B cell (primary cell): ENCODE measurements at regions not wholly inside any gene's neighbourhood (a gene's known extent, or its start where the extent isn't known, plus 50 kb on each side); places are given as distances from the start of the nearest gene placed in this dataset.

Source experiments
- ATAC-seq: fragments of 200-7000 bp; cut with Tn5 transposase; one replicate; pipeline ENCODE4 v1.10.0; 2021; ENCODE audit warnings: low read depth, mild to moderate bottlenecking, moderate number of reproducible peaks, moderate library complexity
- CTCF ChIA-PET: fragments of 350-600 bp; sonication (Branson Sonifier 250); formaldehyde crosslinking; loops from one replicate; lab custom pipeline; 2021; ENCODE audit warnings: antibody characterized with exemption, inconsistent platforms; lab: Charles Lee
- POLR2A ChIA-PET: fragments of 350-600 bp; sonication (Branson Sonifier 250); formaldehyde crosslinking; loops from one replicate; lab custom pipeline; 2021; ENCODE audit warnings: antibody characterized with exemption; lab: Charles Lee
- DNase-seq: peaks from one replicate; pipeline ENCODE4 v3.0.0; 2013
- H2AFZ ChIP-seq: 2 replicates; pipeline ENCODE4 v1.6.1; 2012; ENCODE audit warnings: mild to moderate bottlenecking, low read depth, low read length; ENCODE audit not compliant: insufficient read depth, poor library complexity, severe bottlenecking
- H3K27ac ChIP-seq, 2 donors: 1 replicate in 1 of 2; 2 replicates in 1 of 2; pipeline ENCODE4 v1.5.1; 2012 to 2013; ENCODE audit warnings: low read length in 2 of 2, mild to moderate bottlenecking in 2 of 2, moderate library complexity in 1 of 2
- H3K27me3 ChIP-seq, 4 experiments: fragments of 200-600 bp in 1 of 4; sonication (generic) in 1 of 4; replicated peaks in 1 of 4; 1 replicate in 2 of 4; 2 replicates in 2 of 4; pipeline versions ENCODE4 v1.6.1 to v1.7.0; 2013 to 2016; ENCODE audit warnings: low read length in 3 of 4, mild to moderate bottlenecking in 2 of 4, mixed read lengths in 1 of 4, moderate library complexity in 1 of 4; ENCODE audit not compliant: insufficient read depth in 4 of 4, control insufficient read depth in 3 of 4; ENCODE audit errors: control extremely low read depth in 1 of 4
- H3K36me3 ChIP-seq, 2 experiments: replicated peaks in 1 of 2; 1 replicate in 1 of 2; 2 replicates in 1 of 2; pipeline versions ENCODE4 v1.6.1 to v1.7.1; 2013; ENCODE audit warnings: low read length in 1 of 2; ENCODE audit not compliant: insufficient read depth in 2 of 2, control insufficient read depth in 1 of 2; ENCODE audit errors: control extremely low read depth in 1 of 2, extremely low read depth in 1 of 2
- H3K4me1 ChIP-seq, 2 donors: fragments of 200-600 bp in 1 of 2; sonication (generic) in 1 of 2; 1 replicate in 1 of 2; 2 replicates in 1 of 2; pipeline versions ENCODE4 v1.5.1 to v1.6.1; 2013 to 2017; ENCODE audit warnings: low read length in 2 of 2; ENCODE audit not compliant: control insufficient read depth in 2 of 2, insufficient read depth in 2 of 2
- H3K4me2 ChIP-seq: replicated peaks from 2 replicates; pipeline ENCODE3; 2012; ENCODE audit warnings: mild to moderate bottlenecking, low read depth, low read length; ENCODE audit not compliant: poor library complexity, severe bottlenecking
- H3K4me3 ChIP-seq, 5 experiments: fragments of 200-600 bp in 1 of 5; sonication (generic) in 1 of 5; 1 replicate in 3 of 5; 2 replicates in 2 of 5; pipeline versions ENCODE4 v1.5.1 to v1.7.0; 2011 to 2016; ENCODE audit warnings: low read length in 4 of 5, mild to moderate bottlenecking in 4 of 5, low read depth in 2 of 5, control low read depth in 1 of 5, moderate library complexity in 1 of 5; ENCODE audit not compliant: insufficient read depth in 1 of 5; ENCODE audit errors: control extremely low read depth in 1 of 5, extremely low read depth in 1 of 5
- H3K79me2 ChIP-seq: fragments of 200-600 bp; sonication (generic); one replicate; pipeline ENCODE4 v1.6.0; 2016; ENCODE audit warnings: low read length; ENCODE audit not compliant: control insufficient read depth, insufficient read depth
- H3K9ac ChIP-seq: fragments of 200-600 bp; sonication (generic); 2 replicates; pipeline ENCODE4 v1.6.1; 2017; ENCODE audit warnings: mild to moderate bottlenecking, low read length, moderate library complexity
- H3K9me3 ChIP-seq, 3 donors: one replicate each; pipeline versions ENCODE4 v1.6.1 to v1.7.1; 2013; ENCODE audit warnings: low read length in 2 of 3; ENCODE audit not compliant: control insufficient read depth in 2 of 3, insufficient read depth in 1 of 3; ENCODE audit errors: control extremely low read depth in 1 of 3
- H4K20me1 ChIP-seq: 2 replicates; pipeline ENCODE4 v1.6.0; 2012; ENCODE audit warnings: mild to moderate bottlenecking, low read length; ENCODE audit not compliant: insufficient read depth, control insufficient read depth, poor library complexity, severe bottlenecking
- H3K27ac Mint-ChIP-seq: one replicate; pipeline ENCODE4 v1.8.0; 2021; ENCODE audit warnings: mixed read lengths
- H3K27me3 Mint-ChIP-seq: one replicate; pipeline ENCODE4 v1.8.0; 2021; ENCODE audit warnings: mixed read lengths
- H3K4me1 Mint-ChIP-seq: one replicate; pipeline ENCODE4 v1.8.0; 2021; ENCODE audit warnings: mixed read lengths
- H3K4me3 Mint-ChIP-seq: one replicate; pipeline ENCODE4 v1.8.0; 2021; ENCODE audit warnings: mixed read lengths
- H3K9me3 Mint-ChIP-seq: one replicate; pipeline ENCODE4 v1.8.0; 2022; ENCODE audit warnings: mixed read lengths; ENCODE audit not compliant: insufficient read depth
- EZH2 ChIP-seq: IDR thresholded peaks from 2 replicates; pipeline ENCODE4 v1.6.1; 2012; ENCODE audit warnings: borderline replicate concordance, low read depth, mild to moderate bottlenecking, moderate library complexity, low read length; ENCODE audit not compliant: insufficient read depth, poor library complexity, severe bottlenecking
- WGBS: methylation state at CpG from one replicate; pipeline ENCODE4 v1.1.5; 2013; ENCODE audit warnings: missing lambda C conversion rate; ENCODE audit not compliant: insufficient coverage; 5-methylcytosine and 5-hydroxymethylcytosine counted together
- intact Hi-C: fragments of 100-400 bp; cut with micrococcal nuclease; formaldehyde crosslinking; loops from one replicate; pipeline ENCODE4 v1.10.0; 2022
- TF ChIP-seq, protein P1 (sequence below): fragments of 200-600 bp; IDR thresholded peaks from one replicate; pipeline ENCODE4 v1.8.0; 2022; ENCODE audit warnings: antibody characterized with exemption, mild to moderate bottlenecking

DNA sequence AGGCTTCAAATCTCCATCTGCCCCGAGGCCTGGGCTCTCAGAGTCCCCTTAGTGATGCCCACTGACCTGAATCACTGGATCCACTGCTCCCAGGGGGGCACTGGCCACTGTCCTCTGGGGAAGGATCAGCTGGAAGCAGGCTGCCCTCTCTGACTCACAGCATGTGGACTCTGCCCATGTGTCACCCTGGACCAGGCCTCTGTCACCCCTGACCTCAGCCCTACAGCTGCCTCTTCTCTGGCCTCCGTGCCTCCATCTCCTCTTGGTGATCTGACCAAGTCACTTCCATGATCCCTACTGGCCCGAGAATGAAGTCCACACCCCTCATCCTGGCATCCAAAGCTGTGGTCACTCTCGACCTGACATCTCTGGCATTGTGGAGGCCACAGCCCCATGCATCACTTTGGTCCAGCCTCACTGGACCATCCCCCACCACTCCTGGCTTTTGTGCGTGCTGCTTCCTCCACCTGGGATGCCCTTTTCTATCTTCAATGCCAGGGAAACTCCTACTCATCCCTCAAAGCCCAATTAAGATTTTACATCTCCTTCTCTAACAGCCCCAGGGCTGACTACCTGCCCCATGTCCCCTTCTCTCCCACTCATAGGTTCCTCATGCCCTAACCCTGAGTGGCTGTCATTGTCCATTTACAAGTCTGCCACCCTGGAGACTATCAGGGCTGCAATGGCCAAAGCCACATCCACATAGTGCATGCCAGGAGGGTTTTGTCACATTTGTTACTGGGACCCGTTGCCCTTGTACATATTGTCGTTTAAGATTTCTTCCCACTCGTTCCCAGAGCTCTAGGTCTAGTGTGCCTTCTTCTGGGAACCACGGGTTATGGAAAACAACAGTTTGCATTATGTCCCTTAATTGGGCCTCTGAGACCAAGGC lies 685.0 kb downstream of the MATN1 start:
- no peak overlapping the region for H2AFZ ChIP-seq
- H3K27ac ChIP-seq = no peak overlapping the region
- intact Hi-C loops = no loop called here
- Mint-ChIP-seq H3K4me1 (no peaks in the 10 kb centered on the region), H3K27me3 (peaks cover 4% of the 10 kb centered on the region), H3K27ac (no peak overlapping the region), H3K4me3 (no peak overlapping the region), H3K9me3 (no peaks in the 10 kb centered on the region)
- no peaks in the 10 kb centered on the region for H3K79me2 ChIP-seq
- ChIA-PET POLR2A (no interaction called here), CTCF (no interaction called here)
- H3K9ac ChIP-seq = no peak overlapping the region
- no peaks in the 10 kb centered on the region for H3K36me3 ChIP-seq
- DNase-seq = no peak
- H3K27me3 ChIP-seq = no peaks in the 10 kb centered on the region
- no peak overlapping the region for H3K4me2 ChIP-seq
- 78% methylated on average over 8 of the region's 9 CpGs for WGBS
- peaks cover 0 to 31% (median 0%) of the 10 kb centered on the region in 3 donors for H3K9me3 ChIP-seq
- no peaks in the 10 kb centered on the region for H3K4me1 ChIP-seq
- TF ChIP-seq, protein P1, sequence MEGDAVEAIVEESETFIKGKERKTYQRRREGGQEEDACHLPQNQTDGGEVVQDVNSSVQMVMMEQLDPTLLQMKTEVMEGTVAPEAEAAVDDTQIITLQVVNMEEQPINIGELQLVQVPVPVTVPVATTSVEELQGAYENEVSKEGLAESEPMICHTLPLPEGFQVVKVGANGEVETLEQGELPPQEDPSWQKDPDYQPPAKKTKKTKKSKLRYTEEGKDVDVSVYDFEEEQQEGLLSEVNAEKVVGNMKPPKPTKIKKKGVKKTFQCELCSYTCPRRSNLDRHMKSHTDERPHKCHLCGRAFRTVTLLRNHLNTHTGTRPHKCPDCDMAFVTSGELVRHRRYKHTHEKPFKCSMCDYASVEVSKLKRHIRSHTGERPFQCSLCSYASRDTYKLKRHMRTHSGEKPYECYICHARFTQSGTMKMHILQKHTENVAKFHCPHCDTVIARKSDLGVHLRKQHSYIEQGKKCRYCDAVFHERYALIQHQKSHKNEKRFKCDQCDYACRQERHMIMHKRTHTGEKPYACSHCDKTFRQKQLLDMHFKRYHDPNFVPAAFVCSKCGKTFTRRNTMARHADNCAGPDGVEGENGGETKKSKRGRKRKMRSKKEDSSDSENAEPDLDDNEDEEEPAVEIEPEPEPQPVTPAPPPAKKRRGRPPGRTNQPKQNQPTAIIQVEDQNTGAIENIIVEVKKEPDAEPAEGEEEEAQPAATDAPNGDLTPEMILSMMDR = no peak
- no peak for TF ChIP-seq EZH2
- H3K4me3 ChIP-seq = no peak overlapping the region
- ATAC-seq = no peak
- H4K20me1 ChIP-seq = no peaks in the 10 kb centered on the region

DNA sequence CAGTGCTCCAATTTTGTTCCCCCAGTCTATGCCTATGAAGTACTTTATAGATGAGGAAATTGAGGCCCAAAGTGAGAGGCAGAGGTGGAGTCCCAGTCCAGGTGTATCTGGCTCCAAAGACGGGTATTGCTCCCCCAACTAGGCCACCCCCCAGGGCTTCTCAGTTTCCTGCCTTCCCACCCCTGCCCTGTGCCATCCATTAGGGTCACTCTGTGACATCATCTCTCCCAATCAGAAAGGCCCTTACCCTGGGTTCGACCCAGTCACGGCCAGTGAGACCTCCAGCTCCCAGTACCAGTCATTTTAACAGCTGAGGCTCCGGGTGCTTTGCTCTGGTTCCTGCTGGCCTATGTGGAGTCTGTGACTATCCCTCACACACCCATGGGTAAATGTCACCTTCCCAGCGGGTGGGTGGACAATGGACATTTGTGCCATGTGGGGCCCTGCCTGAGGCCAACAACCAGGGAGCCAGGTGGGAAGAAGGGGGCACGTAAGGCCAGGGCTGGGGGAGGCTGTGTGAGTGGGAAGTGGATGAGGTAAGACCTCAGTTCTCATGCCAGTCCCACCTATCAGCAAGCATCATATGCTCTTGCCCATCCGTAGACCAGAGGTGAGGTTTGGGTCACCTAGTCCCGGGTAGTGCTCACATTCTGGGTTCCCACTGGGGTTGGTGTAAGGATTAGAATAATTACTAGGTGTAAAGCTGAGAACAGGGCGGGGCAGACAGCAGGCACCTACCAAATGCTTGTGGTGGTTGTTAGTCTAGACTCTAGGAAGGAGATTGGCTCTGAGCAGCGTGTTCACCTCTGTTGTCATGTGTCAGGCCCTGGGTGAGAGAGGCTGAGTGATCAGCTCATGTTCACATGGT lies 685.9 kb downstream of the MATN1 start:
- no peaks in the 10 kb centered on the region for H3K4me1 ChIP-seq
- H3K36me3 ChIP-seq = no peaks in the 10 kb centered on the region
- CTCF ChIA-PET = no interaction called here
- Mint-ChIP-seq H3K9me3 (peaks cover 3% of the 10 kb centered on the region), H3K4me3 (no peak overlapping the region), H3K4me1 (no peaks in the 10 kb centered on the region), H3K27ac (no peak overlapping the region), H3K27me3 (peaks cover 4% of the 10 kb centered on the region)
- H2AFZ ChIP-seq = no peak overlapping the region
- no peaks in the 10 kb centered on the region for H3K27me3 ChIP-seq
- H3K4me2 ChIP-seq = no peak overlapping the region
- TF ChIP-seq, protein P1 = no peak
- DNase-seq (no peak), ATAC-seq (no peak)
- POLR2A ChIA-PET = no interaction called here
- intact Hi-C loops = no loop called here
- peaks cover 0 to 26% (median 0%) of the 10 kb centered on the region in 3 donors for H3K9me3 ChIP-seq
- no peak overlapping the region for H3K9ac ChIP-seq
- 79% methylated on average over 6 of the region's 10 CpGs for WGBS
- H3K4me3 ChIP-seq = no peak overlapping the region
- H3K79me2 ChIP-seq = no peaks in the 10 kb centered on the region
- H3K27ac ChIP-seq = no peak overlapping the region
- no peaks in the 10 kb centered on the region for H4K20me1 ChIP-seq
